Skeletal muscle tissue (tissue), 3 donors: ENCODE measurements at regions not wholly inside any gene's neighbourhood (a gene's known extent, or its start where the extent isn't known, plus 50 kb on each side); places are given as distances from the start of the nearest gene placed in this dataset.

Experiments
- H3K27ac ChIP-seq: one replicate; pipeline ENCODE4 v1.7.0; 2013; ENCODE audit warnings: mild to moderate bottlenecking, low read depth, low read length, inconsistent platforms
- H3K27me3 ChIP-seq, 3 donors: one replicate each; pipeline ENCODE4 v1.7.0; 2013; ENCODE audit warnings: low read length in 3 of 3; ENCODE audit not compliant: control insufficient read depth in 3 of 3, insufficient read depth in 3 of 3
- H3K36me3 ChIP-seq, 3 donors: one replicate each; pipeline ENCODE4 v1.7.0; 2013; ENCODE audit warnings: low read length in 3 of 3; ENCODE audit not compliant: control insufficient read depth in 3 of 3, insufficient read depth in 3 of 3
- H3K4me1 ChIP-seq, 3 donors: one replicate each; pipeline ENCODE4 v1.7.0; 2013; ENCODE audit warnings: low read length in 3 of 3, mild to moderate bottlenecking in 3 of 3; ENCODE audit not compliant: control insufficient read depth in 3 of 3, insufficient read depth in 3 of 3
- H3K4me3 ChIP-seq, 3 donors: one replicate each; pipeline ENCODE4 v1.7.0; 2013; ENCODE audit warnings: low read length in 3 of 3
- H3K9ac ChIP-seq, 3 donors: one replicate each; pipeline ENCODE4 v1.7.0; 2013; ENCODE audit warnings: low read length in 3 of 3, mild to moderate bottlenecking in 3 of 3, moderate library complexity in 2 of 3, low read depth in 1 of 3
- H3K9me3 ChIP-seq, 3 donors: one replicate each; pipeline ENCODE4 v1.7.0; 2013; ENCODE audit warnings: low read length in 3 of 3; ENCODE audit not compliant: control insufficient read depth in 3 of 3
- donor health status: Osteomylitis.

DNA sequence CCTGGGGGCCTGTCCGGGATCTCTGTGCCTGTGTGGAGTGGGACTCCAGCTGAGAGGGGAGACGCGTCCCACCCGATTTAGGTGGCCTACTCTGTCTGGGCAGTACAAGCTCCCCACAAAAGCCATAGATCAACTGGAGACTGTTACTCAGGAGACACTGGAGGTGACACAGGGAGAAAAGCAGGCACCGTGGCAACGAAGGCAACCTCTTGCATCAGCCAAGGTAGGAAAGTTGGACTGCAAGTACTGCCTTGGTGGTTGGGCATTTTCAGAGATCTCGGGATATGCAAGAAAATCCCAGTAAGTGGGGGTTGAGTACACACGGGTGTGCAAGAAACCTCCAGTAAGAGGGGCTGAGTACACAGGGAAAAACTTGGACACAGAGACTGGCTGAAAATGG is 1060.0 kb upstream of the MIR17HG start:
- no peak overlapping the region for H3K4me3 ChIP-seq
- H3K27me3 ChIP-seq, result no peaks in the 10 kb centered on the region

DNA sequence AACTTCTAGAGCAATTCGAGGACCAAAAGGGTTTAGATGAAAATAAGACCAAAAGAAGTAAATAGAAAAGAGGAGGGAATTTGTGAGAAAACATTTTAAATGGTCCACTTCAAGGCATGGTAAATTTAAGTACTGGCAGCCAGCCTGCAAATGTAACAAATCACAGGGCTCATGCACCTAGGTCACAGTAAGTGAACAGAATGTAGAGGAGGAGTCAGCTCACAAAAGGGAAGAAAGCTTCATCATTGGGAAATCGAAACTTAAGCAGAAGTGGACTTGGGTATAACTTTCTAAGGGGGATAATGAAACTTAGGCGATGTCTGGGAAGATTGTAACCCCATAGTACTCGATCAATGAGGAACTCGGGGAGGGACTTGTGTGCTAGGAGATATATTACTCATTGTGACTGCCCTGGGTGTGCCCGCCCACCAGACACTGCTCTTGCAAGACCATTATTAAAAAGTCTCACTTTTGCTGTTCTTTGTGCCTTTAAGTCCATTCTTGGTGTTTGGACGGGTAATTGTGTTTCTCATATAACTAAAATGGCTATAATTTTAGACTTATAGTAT is 1053.6 kb upstream of the MIR17HG start:
- H3K4me1 ChIP-seq, result no peaks in the 10 kb centered on the region
- H3K36me3 ChIP-seq, result no peaks in the 10 kb centered on the region
- no peak overlapping the region for H3K27ac ChIP-seq
- no peak overlapping the region for H3K9ac ChIP-seq
- H3K27me3 ChIP-seq, result no peaks in the 10 kb centered on the region
- no peak overlapping the region for H3K4me3 ChIP-seq
- H3K9me3 ChIP-seq, result no peaks in the 10 kb centered on the region

More for the DNA sequence above, 1060.0 kb upstream of the MIR17HG start:
- H3K27ac ChIP-seq, result no peak overlapping the region
- no peaks in the 10 kb centered on the region for H3K9me3 ChIP-seq
- H3K4me1 ChIP-seq, result no peaks in the 10 kb centered on the region
- no peak overlapping the region for H3K9ac ChIP-seq
- H3K36me3 ChIP-seq, result no peaks in the 10 kb centered on the region

DNA sequence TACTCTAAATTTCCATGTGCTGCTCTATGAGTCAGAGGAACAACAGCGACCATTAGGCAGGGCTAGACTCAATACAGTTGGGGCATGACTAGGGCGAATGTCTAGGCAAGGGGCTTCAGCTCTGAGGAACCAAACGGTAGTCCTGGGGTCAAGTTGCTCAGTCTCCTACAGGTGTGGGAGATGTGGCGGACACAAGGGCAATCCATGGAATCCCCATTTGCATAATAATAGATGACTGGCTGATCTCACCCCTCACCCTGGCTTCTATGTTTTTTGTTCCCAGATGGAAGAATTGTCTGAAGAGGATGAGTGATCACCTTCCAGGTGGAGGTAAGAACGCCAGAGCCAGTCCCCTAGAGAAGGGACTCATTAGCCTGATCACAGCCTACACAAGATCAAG is 1048.2 kb upstream of the MIR17HG start:
- Histone ChIP-seq H3K9ac (no peak overlapping the region), H3K27me3 (no peaks in the 10 kb centered on the region), H3K4me1 (no peaks in the 10 kb centered on the region), H3K27ac (no peak overlapping the region), H3K4me3 (no peak overlapping the region), H3K36me3 (no peaks in the 10 kb centered on the region), H3K9me3 (no peaks in the 10 kb centered on the region)

DNA sequence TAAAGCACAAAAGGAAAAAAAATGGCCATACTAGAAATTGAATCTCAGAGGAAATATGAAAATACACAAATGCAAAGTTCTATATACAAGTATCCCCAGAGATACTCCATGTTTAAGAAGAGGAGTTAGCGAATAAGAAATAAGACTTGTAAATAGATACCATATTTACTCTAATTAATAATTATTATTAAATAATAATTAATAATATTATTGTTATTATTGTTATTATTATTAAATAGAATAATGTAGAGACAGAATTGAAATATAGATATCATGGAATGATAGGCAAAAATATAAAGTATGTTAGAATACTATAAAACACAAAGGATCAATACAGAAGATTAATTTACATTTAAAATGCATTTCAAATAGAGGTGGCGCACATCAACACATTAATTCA is 1047.5 kb upstream of the MIR17HG start:
- H3K9ac ChIP-seq, result no peak overlapping the region
- H3K9me3 ChIP-seq, result no peaks in the 10 kb centered on the region

DNA sequence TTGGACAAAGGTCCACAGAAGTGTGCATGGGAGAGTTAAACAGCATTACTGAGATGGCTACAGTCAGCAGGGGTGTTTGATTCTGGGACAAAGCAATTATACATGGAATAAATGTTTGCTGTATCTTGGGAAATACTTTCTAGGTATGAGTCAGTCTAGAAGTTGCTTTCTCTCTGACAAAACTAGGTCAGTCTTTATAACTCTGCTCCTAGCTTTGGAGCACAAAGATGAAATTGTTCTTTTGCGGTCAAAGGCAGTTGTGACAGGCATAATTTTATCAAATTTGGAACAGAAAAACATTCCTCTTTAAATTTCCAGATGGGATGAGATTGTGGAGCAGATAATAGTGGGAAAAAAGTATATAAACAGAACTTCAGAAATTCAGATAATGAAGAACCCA is 1045.4 kb upstream of the MIR17HG start:
- no peaks in the 10 kb centered on the region for H3K36me3 ChIP-seq
- H3K9me3 ChIP-seq, result no peaks in the 10 kb centered on the region
- no peak overlapping the region for H3K9ac ChIP-seq
- no peak overlapping the region for H3K4me3 ChIP-seq
- no peak overlapping the region for H3K27ac ChIP-seq
- no peaks in the 10 kb centered on the region for H3K27me3 ChIP-seq
- no peaks in the 10 kb centered on the region for H3K4me1 ChIP-seq

More for the DNA sequence above, 1047.5 kb upstream of the MIR17HG start:
- no peaks in the 10 kb centered on the region for H3K36me3 ChIP-seq
- H3K27ac ChIP-seq, result no peak overlapping the region
- no peaks in the 10 kb centered on the region for H3K4me1 ChIP-seq
- H3K27me3 ChIP-seq, result no peaks in the 10 kb centered on the region
- H3K4me3 ChIP-seq, result no peak overlapping the region

DNA sequence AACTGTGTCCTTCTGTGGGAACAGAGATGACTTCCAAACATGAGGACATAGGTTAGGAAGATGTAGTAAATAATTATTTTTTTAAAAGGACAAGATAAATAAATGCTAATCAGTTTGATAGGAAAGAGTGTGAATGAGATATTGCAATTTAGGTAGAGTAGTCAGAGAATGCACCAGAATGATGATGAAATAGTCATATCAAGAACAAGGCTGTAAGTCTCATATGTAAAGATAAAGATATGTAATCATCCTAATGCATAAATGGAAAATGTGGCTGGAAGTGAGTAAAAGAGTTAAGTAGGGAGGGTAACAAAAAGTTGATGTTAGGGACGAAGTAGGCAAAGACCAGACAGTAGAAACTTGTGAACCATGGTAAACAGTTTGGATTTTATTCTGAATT is 1041.7 kb upstream of the MIR17HG start:
- Histone ChIP-seq H3K36me3 (no peaks in the 10 kb centered on the region), H3K4me3 (no peak overlapping the region), H3K4me1 (no peaks in the 10 kb centered on the region), H3K9me3 (no peaks in the 10 kb centered on the region), H3K27ac (no peak overlapping the region), H3K27me3 (no peaks in the 10 kb centered on the region), H3K9ac (no peak overlapping the region)

DNA sequence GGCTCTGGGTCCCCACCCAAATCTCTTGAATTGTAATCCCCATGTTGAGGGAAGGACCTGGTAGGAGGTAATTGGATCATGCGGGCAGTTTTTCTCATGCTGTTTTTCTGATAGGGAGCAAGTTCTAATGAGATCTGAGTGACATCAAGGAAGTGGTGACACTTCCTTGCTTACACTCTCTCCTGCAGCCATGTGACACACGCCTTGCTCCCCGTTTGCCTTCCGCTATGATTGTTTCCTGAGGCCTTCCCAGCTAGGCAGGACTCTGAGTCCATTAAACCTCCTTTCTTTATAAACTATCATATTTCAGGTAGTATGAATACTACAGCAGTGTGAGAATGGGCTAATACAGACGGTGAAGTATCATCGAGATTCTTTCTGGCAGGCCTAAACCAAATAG is 1040.4 kb upstream of the MIR17HG start:
- Histone ChIP-seq H3K9me3 (no peaks in the 10 kb centered on the region), H3K27ac (no peak overlapping the region), H3K9ac (no peak overlapping the region), H3K36me3 (no peaks in the 10 kb centered on the region), H3K4me3 (no peak overlapping the region), H3K27me3 (no peaks in the 10 kb centered on the region), H3K4me1 (no peaks in the 10 kb centered on the region)

DNA sequence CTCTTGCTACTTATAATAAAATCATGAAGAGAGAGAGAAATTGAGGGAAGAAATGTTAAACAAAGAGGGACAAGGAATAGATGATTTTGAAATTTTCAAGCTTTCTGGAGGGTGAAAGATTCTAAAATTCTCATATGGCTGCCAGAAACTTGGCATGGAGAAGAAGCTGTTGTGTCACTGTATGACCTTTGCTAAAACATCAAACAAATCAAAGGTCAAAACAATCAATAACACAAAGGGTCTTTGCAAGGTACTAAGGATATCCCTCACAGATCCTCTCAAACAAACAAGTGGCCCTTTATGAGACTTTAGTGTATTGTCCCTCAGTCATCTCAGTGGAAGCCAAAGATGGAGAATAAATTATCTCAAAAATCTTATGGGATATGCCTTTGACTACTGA is 1039.2 kb upstream of the MIR17HG start:
- H3K36me3 ChIP-seq, result no peaks in the 10 kb centered on the region
- no peak overlapping the region for H3K27ac ChIP-seq
- no peaks in the 10 kb centered on the region for H3K9me3 ChIP-seq
- H3K4me3 ChIP-seq, result no peak overlapping the region
- no peak overlapping the region for H3K9ac ChIP-seq
- H3K4me1 ChIP-seq, result no peaks in the 10 kb centered on the region
- H3K27me3 ChIP-seq, result no peaks in the 10 kb centered on the region

DNA sequence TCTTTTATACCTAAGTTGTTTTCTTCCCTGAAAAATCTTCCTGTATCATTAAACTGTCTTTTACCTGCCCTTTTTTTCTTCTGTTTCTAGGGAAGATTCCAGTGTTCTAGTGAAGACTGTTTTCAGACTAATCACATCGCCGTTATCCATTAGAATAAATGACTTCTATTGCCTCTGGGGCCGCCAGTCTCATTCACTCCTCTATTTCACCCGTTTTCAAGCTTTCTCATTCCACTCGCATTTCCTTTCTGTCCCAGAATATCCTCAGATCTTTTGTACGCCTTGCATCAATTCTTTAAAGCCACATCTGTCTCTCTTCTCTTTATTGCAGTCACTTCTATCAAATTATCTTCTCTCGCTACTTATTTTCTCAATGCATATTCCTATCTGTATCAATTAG is 1035.6 kb upstream of the MIR17HG start:
- no peaks in the 10 kb centered on the region for H3K9me3 ChIP-seq
- H3K4me3 ChIP-seq, result no peak overlapping the region
- no peaks in the 10 kb centered on the region for H3K36me3 ChIP-seq

DNA sequence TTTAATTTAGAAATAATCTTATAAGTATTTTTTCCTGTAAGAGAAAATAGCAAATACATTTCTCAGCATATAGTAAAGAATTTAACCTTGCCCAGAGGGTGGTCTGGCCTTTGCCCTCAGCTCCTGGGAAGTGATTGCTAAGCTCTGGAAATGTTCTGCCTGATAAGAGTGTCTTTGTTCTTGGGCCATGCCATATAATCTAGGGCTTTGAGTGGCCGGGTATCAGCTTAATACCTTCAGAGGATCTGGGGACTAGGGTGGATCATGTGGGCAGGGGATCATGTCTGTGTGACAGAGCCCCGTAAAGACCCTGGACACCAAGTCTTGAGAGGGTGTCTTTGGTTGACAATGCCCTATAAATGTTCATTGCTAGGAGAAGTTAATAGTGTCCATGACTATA is 1032.4 kb upstream of the MIR17HG start:
- no peaks in the 10 kb centered on the region for H3K4me1 ChIP-seq
- no peaks in the 10 kb centered on the region for H3K27me3 ChIP-seq
- H3K36me3 ChIP-seq, result no peaks in the 10 kb centered on the region
- H3K9me3 ChIP-seq, result no peaks in the 10 kb centered on the region
- no peak overlapping the region for H3K4me3 ChIP-seq
- H3K9ac ChIP-seq, result no peak overlapping the region
- no peak overlapping the region for H3K27ac ChIP-seq

More for the DNA sequence above, 1035.6 kb upstream of the MIR17HG start:
- no peaks in the 10 kb centered on the region for H3K27me3 ChIP-seq
- no peak overlapping the region for H3K9ac ChIP-seq
- H3K4me1 ChIP-seq, result no peaks in the 10 kb centered on the region
- no peak overlapping the region for H3K27ac ChIP-seq

DNA sequence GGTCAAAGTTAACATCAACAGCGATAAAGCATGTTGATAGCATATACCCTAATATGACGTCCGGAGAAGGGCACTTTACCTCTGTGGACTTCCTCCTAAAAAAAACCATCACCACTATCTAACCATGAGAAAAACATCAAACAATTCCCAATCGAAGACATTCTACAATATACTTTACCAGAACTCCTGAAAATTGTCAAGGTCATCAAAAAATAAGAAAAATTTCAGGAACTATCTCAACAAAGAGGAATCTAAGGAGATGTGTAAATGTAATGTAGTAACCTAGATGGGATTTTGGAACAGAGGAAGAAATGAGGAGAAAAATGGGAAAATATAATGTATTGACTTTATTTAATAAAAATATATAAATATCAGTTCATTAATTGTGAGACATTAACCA is 1026.8 kb upstream of the MIR17HG start:
- Histone ChIP-seq H3K27me3 (no peaks in the 10 kb centered on the region), H3K27ac (no peak overlapping the region), H3K9ac (no peak overlapping the region), H3K9me3 (no peaks in the 10 kb centered on the region), H3K4me1 (no peaks in the 10 kb centered on the region), H3K4me3 (no peak overlapping the region), H3K36me3 (no peaks in the 10 kb centered on the region)
